ENCODE measurements at regions not wholly inside any gene's neighbourhood (a gene's known extent, or its start where the extent isn't known, plus 50 kb on each side); places are given as distances from the start of the nearest gene placed in this dataset.

GRCh38 chr2:42961385-42961811, 169.0 kb upstream of the HAAO start (continued):
- TF ChIP-seq EZH2 (IDR thresholded peaks at IDR 0.05; ENCODE audit: borderline replicate concordance, control insufficient read depth, low read depth, low read length) (no peak), MTA2 (IDR thresholded peaks at IDR 0.05; ENCODE audit: low read depth) (no peak), SRF (IDR thresholded peaks at IDR 0.05; ENCODE audit: low read depth in 2 of 2, low read length in 2 of 2) (no peak), FOS (IDR thresholded peaks at IDR 0.05; ENCODE audit: borderline replicate concordance, extremely low read depth, insufficient read length) (no peak)

- BruUV-seq (replicated peaks): no TSS peak
- no peak for FAIRE-seq
- intact Hi-C loops (cut with micrococcal nuclease; ENCODE audit: unreplicated experiment): no loop called here
- H3K79me2 ChIP-seq (ENCODE audit: control insufficient read depth, insufficient read depth, low read length): no peaks in the 10 kb centered on the region
- H3K9me3 ChIP-seq (replicated peaks; ENCODE audit: control insufficient read depth, insufficient read depth, low read length): no peaks in the 10 kb centered on the region
- no peaks in the 10 kb centered on the region for H3K36me3 ChIP-seq (ENCODE audit: control insufficient read depth in 2 of 2, insufficient read depth in 2 of 2, low read length in 1 of 2)
- peaks cover 0 to 2% of the 10 kb centered on the region in 2 experiments; a peak in 2 of 4 replicates for H3K27me3 ChIP-seq (replicated peaks in 1 of 2; ENCODE audit: control insufficient read depth in 2 of 2, insufficient read depth in 2 of 2, low read length in 1 of 2)
- CTCF ChIA-PET: no interaction called here
- DNase-seq (ENCODE audit: low read depth, low spot score): no peak
- TF ChIP-seq E2F4 (IDR thresholded peaks at IDR 0.05; ENCODE audit: low read depth, low read length) (no peak), ETV6 (conservative IDR thresholded peaks at IDR 0.05 in 1 of 2, IDR thresholded peaks at IDR 0.05 in 1 of 2; ENCODE audit: borderline replicate concordance in 1 of 2, low read depth in 1 of 2) (no peak), BCL3 (IDR thresholded peaks at IDR 0.05; ENCODE audit: borderline replicate concordance, insufficient read depth, low read depth, low read length, poor library complexity, severe bottlenecking) (no peak)
- no peak overlapping the region for H2AFZ ChIP-seq (ENCODE audit: control insufficient read depth, low read depth, low read length)
- POLR2A ChIA-PET: no interaction called here
- H3K4me1 ChIP-seq (ENCODE audit: control insufficient read depth, insufficient read depth, low read length): peaks cover 10% of the 10 kb centered on the region
- WGBS (ENCODE audit: insufficient coverage, insufficient replicate concordance, low lambda C conversion rate, missing lambda C conversion rate): 41% methylated on average over 6 of the region's 6 CpGs
- ATAC-seq: no peak
- in situ Hi-C loops (cut with MboI): no loop called here
- no peak overlapping the region for H3K4me3 ChIP-seq
- no peaks in the 10 kb centered on the region for H4K20me1 ChIP-seq (ENCODE audit: control insufficient read depth, insufficient read depth)
- no peak overlapping the region for H3K4me2 ChIP-seq (ENCODE audit: control insufficient read depth, insufficient read depth)
- RAD21 ChIA-PET (ENCODE audit: unreplicated experiment): no interaction called here
- SMC1A ChIA-PET (ENCODE audit: uncharacterized antibody, unreplicated experiment): no interaction called here
- no peak overlapping the region for H3K9ac ChIP-seq (ENCODE audit: control insufficient read depth, insufficient read depth, low read length)
- no peak overlapping the region for H3K27ac ChIP-seq (ENCODE audit: control insufficient read depth, insufficient read depth)
These were observed 168.4 kb upstream of the HAAO start for GRCh38 chr2:42960842-42961180.
